ENCODE measurements at regions not wholly inside any gene's neighbourhood (a gene's known extent, or its start where the extent isn't known, plus 50 kb on each side); places are given as distances from the start of the nearest gene placed in this dataset.

- TF ChIP-seq CTCF (IDR thresholded peaks at IDR 0.05; ENCODE audit: low read depth, low read length, poor library complexity, severe bottlenecking) (no peak), EZH2phosphoT487 (IDR thresholded peaks at IDR 0.05; ENCODE audit: borderline replicate concordance, low read length) (no peak)
Measured at GRCh38 chr1:60463786-60464185, 390.2 kb upstream of the C1orf87 start.

Data from DOHH2 (cell line).